ENCODE measurements at regions not wholly inside any gene's neighbourhood (a gene's known extent, or its start where the extent isn't known, plus 50 kb on each side); places are given as distances from the start of the nearest gene placed in this dataset.

GRCh38 chr2:193883820-193884219 lies 1689.1 kb upstream of the TMEFF2 start:
- Histone ChIP-seq H3K4me1 (ENCODE audit: control insufficient read depth, low read depth, low read length) (no peaks in the 10 kb centered on the region), H3K36me3 (ENCODE audit: control insufficient read depth, low read depth, low read length) (no peaks in the 10 kb centered on the region), H3K4me3 (ENCODE audit: low read length) (no peak overlapping the region), H3K27me3 (ENCODE audit: control insufficient read depth, insufficient read depth, low read length) (no peaks in the 10 kb centered on the region), H3K27ac (ENCODE audit: low read length) (no peak overlapping the region), H3K9me3 (ENCODE audit: control insufficient read depth, low read depth, low read length) (no peaks in the 10 kb centered on the region), H3K9ac (ENCODE audit: low read length) (no peak overlapping the region)

- no peak overlapping the region for H3K4me3 ChIP-seq (ENCODE audit: low read length)
- no peaks in the 10 kb centered on the region for H3K9me3 ChIP-seq (ENCODE audit: control insufficient read depth, low read depth, low read length)
- no peak overlapping the region for H3K9ac ChIP-seq (ENCODE audit: low read length)
- no peaks in the 10 kb centered on the region for H3K4me1 ChIP-seq (ENCODE audit: control insufficient read depth, low read depth, low read length)
- no peaks in the 10 kb centered on the region for H3K36me3 ChIP-seq (ENCODE audit: control insufficient read depth, low read depth, low read length)
- no peak overlapping the region for H3K27ac ChIP-seq (ENCODE audit: low read length)
- no peaks in the 10 kb centered on the region for H3K27me3 ChIP-seq (ENCODE audit: control insufficient read depth, insufficient read depth, low read length)
Measured at GRCh38 chr2:193876980-193877379, 1682.2 kb upstream of the TMEFF2 start.

- Histone ChIP-seq H3K4me3 (ENCODE audit: low read length) (no peak overlapping the region), H3K36me3 (ENCODE audit: control insufficient read depth, low read depth, low read length) (no peaks in the 10 kb centered on the region), H3K9ac (ENCODE audit: low read length) (no peak overlapping the region), H3K4me1 (ENCODE audit: control insufficient read depth, low read depth, low read length) (no peaks in the 10 kb centered on the region), H3K9me3 (ENCODE audit: control insufficient read depth, low read depth, low read length) (peaks cover 3% of the 10 kb centered on the region), H3K27me3 (ENCODE audit: control insufficient read depth, insufficient read depth, low read length) (no peaks in the 10 kb centered on the region), H3K27ac (ENCODE audit: low read length) (no peak overlapping the region)
Measured at GRCh38 chr2:193869564-193869963, 1674.8 kb upstream of the TMEFF2 start.

GRCh38 chr2:193868833-193869232 lies 1674.1 kb upstream of the TMEFF2 start:
- H3K27ac ChIP-seq (ENCODE audit: low read length), result no peak overlapping the region
- H3K36me3 ChIP-seq (ENCODE audit: control insufficient read depth, low read depth, low read length), result no peaks in the 10 kb centered on the region
- H3K4me3 ChIP-seq (ENCODE audit: low read length), result no peak overlapping the region
- H3K27me3 ChIP-seq (ENCODE audit: control insufficient read depth, insufficient read depth, low read length), result no peaks in the 10 kb centered on the region
- H3K4me1 ChIP-seq (ENCODE audit: control insufficient read depth, low read depth, low read length), result no peaks in the 10 kb centered on the region
- no peak overlapping the region for H3K9ac ChIP-seq (ENCODE audit: low read length)
- peaks cover 3% of the 10 kb centered on the region for H3K9me3 ChIP-seq (ENCODE audit: control insufficient read depth, low read depth, low read length)

- no peak overlapping the region for H3K27ac ChIP-seq (ENCODE audit: low read length)
- no peak overlapping the region for H3K4me3 ChIP-seq (ENCODE audit: low read length)
Measured at GRCh38 chr2:193868132-193868531, 1673.4 kb upstream of the TMEFF2 start.

GRCh38 chr2:193867454-193867853 lies 1672.7 kb upstream of the TMEFF2 start:
- Histone ChIP-seq H3K4me3 (ENCODE audit: low read length) (no peak overlapping the region), H3K9me3 (ENCODE audit: control insufficient read depth, low read depth, low read length) (peaks cover 3% of the 10 kb centered on the region), H3K36me3 (ENCODE audit: control insufficient read depth, low read depth, low read length) (no peaks in the 10 kb centered on the region)

More at GRCh38 chr2:193868132-193868531, 1673.4 kb upstream of the TMEFF2 start:
- H3K27me3 ChIP-seq (ENCODE audit: control insufficient read depth, insufficient read depth, low read length), result no peaks in the 10 kb centered on the region
- H3K4me1 ChIP-seq (ENCODE audit: control insufficient read depth, low read depth, low read length), result no peaks in the 10 kb centered on the region
- H3K9me3 ChIP-seq (ENCODE audit: control insufficient read depth, low read depth, low read length), result peaks cover 3% of the 10 kb centered on the region
- no peak overlapping the region for H3K9ac ChIP-seq (ENCODE audit: low read length)
- H3K36me3 ChIP-seq (ENCODE audit: control insufficient read depth, low read depth, low read length), result no peaks in the 10 kb centered on the region

GRCh38 chr2:193861557-193861956 lies 1666.8 kb upstream of the TMEFF2 start:
- H3K4me1 ChIP-seq (ENCODE audit: control insufficient read depth, low read depth, low read length), result no peaks in the 10 kb centered on the region
- H3K9ac ChIP-seq (ENCODE audit: low read length), result no peak overlapping the region
- no peak overlapping the region for H3K27ac ChIP-seq (ENCODE audit: low read length)
- H3K36me3 ChIP-seq (ENCODE audit: control insufficient read depth, low read depth, low read length), result no peaks in the 10 kb centered on the region
- no peaks in the 10 kb centered on the region for H3K9me3 ChIP-seq (ENCODE audit: control insufficient read depth, low read depth, low read length)
- no peak overlapping the region for H3K4me3 ChIP-seq (ENCODE audit: low read length)
- no peaks in the 10 kb centered on the region for H3K27me3 ChIP-seq (ENCODE audit: control insufficient read depth, insufficient read depth, low read length)

More at GRCh38 chr2:193867454-193867853, 1672.7 kb upstream of the TMEFF2 start:
- no peak overlapping the region for H3K27ac ChIP-seq (ENCODE audit: low read length)
- no peaks in the 10 kb centered on the region for H3K27me3 ChIP-seq (ENCODE audit: control insufficient read depth, insufficient read depth, low read length)
- no peak overlapping the region for H3K9ac ChIP-seq (ENCODE audit: low read length)
- no peaks in the 10 kb centered on the region for H3K4me1 ChIP-seq (ENCODE audit: control insufficient read depth, low read depth, low read length)

- Histone ChIP-seq H3K27ac (ENCODE audit: low read length) (no peak overlapping the region), H3K27me3 (ENCODE audit: control insufficient read depth, insufficient read depth, low read length) (no peaks in the 10 kb centered on the region), H3K4me1 (ENCODE audit: control insufficient read depth, low read depth, low read length) (peaks cover 9% of the 10 kb centered on the region), H3K4me3 (ENCODE audit: low read length) (no peak overlapping the region), H3K9me3 (ENCODE audit: control insufficient read depth, low read depth, low read length) (no peaks in the 10 kb centered on the region), H3K36me3 (ENCODE audit: control insufficient read depth, low read depth, low read length) (no peaks in the 10 kb centered on the region), H3K9ac (ENCODE audit: low read length) (no peak overlapping the region)
Measured at GRCh38 chr2:193847991-193848390, 1653.3 kb upstream of the TMEFF2 start.

- Histone ChIP-seq H3K9ac (ENCODE audit: low read length) (no peak overlapping the region), H3K36me3 (ENCODE audit: control insufficient read depth, low read depth, low read length) (no peaks in the 10 kb centered on the region), H3K27ac (ENCODE audit: low read length) (no peak overlapping the region), H3K27me3 (ENCODE audit: control insufficient read depth, insufficient read depth, low read length) (no peaks in the 10 kb centered on the region), H3K4me3 (ENCODE audit: low read length) (no peak overlapping the region), H3K4me1 (ENCODE audit: control insufficient read depth, low read depth, low read length) (peaks cover 3% of the 10 kb centered on the region), H3K9me3 (ENCODE audit: control insufficient read depth, low read depth, low read length) (no peaks in the 10 kb centered on the region)
Measured at GRCh38 chr2:193847130-193847529, 1652.4 kb upstream of the TMEFF2 start.

GRCh38 chr2:193845604-193846003 lies 1650.9 kb upstream of the TMEFF2 start:
- no peaks in the 10 kb centered on the region for H3K27me3 ChIP-seq (ENCODE audit: control insufficient read depth, insufficient read depth, low read length)
- no peaks in the 10 kb centered on the region for H3K4me1 ChIP-seq (ENCODE audit: control insufficient read depth, low read depth, low read length)
- no peak overlapping the region for H3K9ac ChIP-seq (ENCODE audit: low read length)
- H3K9me3 ChIP-seq (ENCODE audit: control insufficient read depth, low read depth, low read length), result no peaks in the 10 kb centered on the region
- no peak overlapping the region for H3K27ac ChIP-seq (ENCODE audit: low read length)
- no peaks in the 10 kb centered on the region for H3K36me3 ChIP-seq (ENCODE audit: control insufficient read depth, low read depth, low read length)
- no peak overlapping the region for H3K4me3 ChIP-seq (ENCODE audit: low read length)

GRCh38 chr2:193843675-193844074 lies 1648.9 kb upstream of the TMEFF2 start:
- no peaks in the 10 kb centered on the region for H3K36me3 ChIP-seq (ENCODE audit: control insufficient read depth, low read depth, low read length)
- H3K4me3 ChIP-seq (ENCODE audit: low read length), result no peak overlapping the region
- no peaks in the 10 kb centered on the region for H3K9me3 ChIP-seq (ENCODE audit: control insufficient read depth, low read depth, low read length)
- no peak overlapping the region for H3K27ac ChIP-seq (ENCODE audit: low read length)
- H3K9ac ChIP-seq (ENCODE audit: low read length), result no peak overlapping the region
- no peaks in the 10 kb centered on the region for H3K27me3 ChIP-seq (ENCODE audit: control insufficient read depth, insufficient read depth, low read length)
- no peaks in the 10 kb centered on the region for H3K4me1 ChIP-seq (ENCODE audit: control insufficient read depth, low read depth, low read length)

- H3K4me3 ChIP-seq (ENCODE audit: low read length), result no peak overlapping the region
- no peaks in the 10 kb centered on the region for H3K9me3 ChIP-seq (ENCODE audit: control insufficient read depth, low read depth, low read length)
- no peak overlapping the region for H3K9ac ChIP-seq (ENCODE audit: low read length)
- no peaks in the 10 kb centered on the region for H3K4me1 ChIP-seq (ENCODE audit: control insufficient read depth, low read depth, low read length)
- H3K36me3 ChIP-seq (ENCODE audit: control insufficient read depth, low read depth, low read length), result no peaks in the 10 kb centered on the region
- no peaks in the 10 kb centered on the region for H3K27me3 ChIP-seq (ENCODE audit: control insufficient read depth, insufficient read depth, low read length)
- H3K27ac ChIP-seq (ENCODE audit: low read length), result no peak overlapping the region
Measured at GRCh38 chr2:193841384-193842150, 1646.8 kb upstream of the TMEFF2 start.
